ENCODE measurements at regions not wholly inside any gene's neighbourhood (a gene's known extent, or its start where the extent isn't known, plus 50 kb on each side); places are given as distances from the start of the nearest gene placed in this dataset.

- TF ChIP-seq CTCF (IDR thresholded peaks at IDR 0.05), result no peak
- TF ChIP-seq POLR2A (IDR thresholded peaks at IDR 0.05), result no peak
Measured at GRCh38 chr6:4370066-4370465, 234.7 kb upstream of the ECI2 start.

All from lower leg skin (tissue), 3 donors.